GM21717 (cell line): ENCODE measurements at regions not wholly inside any gene's neighbourhood (a gene's known extent, or its start where the extent isn't known, plus 50 kb on each side); places are given as distances from the start of the nearest gene placed in this dataset.
"Not testable (repeated sequence)": the region's sequence is repeated elsewhere in the genome, so short reads cannot be mapped to it uniquely, and the experiment has no call there.

Experiments
- ATAC-seq: cut with Tn5 transposase; IDR thresholded peaks from one replicate; pipeline ENCODE4 v1.9.1; 2021; ENCODE audit warnings: mild to moderate bottlenecking, moderate library complexity; ENCODE audit not compliant: unreplicated experiment

- no peak for ATAC-seq
Observed at GRCh38 chr1:185477638-185478580, 160.9 kb upstream of the IVNS1ABP start.

- no peak for ATAC-seq
Observed at GRCh38 chr1:185474440-185475149, 157.6 kb upstream of the IVNS1ABP start.

GRCh38 chr1:185473186-185473585, 156.1 kb upstream of the IVNS1ABP start:
- ATAC-seq, result no peak

- ATAC-seq, result no peak
Observed at GRCh38 chr1:185468626-185469025, 151.6 kb upstream of the IVNS1ABP start.

- no peak for ATAC-seq
Observed at GRCh38 chr1:185467122-185467521, 150.1 kb upstream of the IVNS1ABP start.

GRCh38 chr1:185464777-185465176, 147.7 kb upstream of the IVNS1ABP start:
- no peak for ATAC-seq

DNA sequence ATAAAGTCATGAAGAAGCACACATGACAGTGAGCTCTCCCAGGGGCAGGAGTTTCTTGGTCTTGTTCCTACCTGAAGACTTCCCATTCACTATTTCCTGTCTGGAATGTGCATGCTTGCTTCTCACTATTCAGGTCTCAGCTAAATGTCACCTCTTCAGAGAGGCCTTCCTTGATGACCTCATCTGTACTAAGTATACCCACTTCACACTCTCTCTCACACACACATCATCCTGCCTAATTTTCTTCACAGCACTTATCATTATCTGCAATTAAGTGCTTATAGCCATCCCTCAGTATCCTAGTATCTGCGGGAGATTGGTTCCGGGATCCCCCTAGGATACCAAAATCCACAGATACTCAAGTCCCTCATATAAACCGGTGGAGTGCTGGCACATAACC, 146.4 kb upstream of the IVNS1ABP start:
- no peak for ATAC-seq

DNA sequence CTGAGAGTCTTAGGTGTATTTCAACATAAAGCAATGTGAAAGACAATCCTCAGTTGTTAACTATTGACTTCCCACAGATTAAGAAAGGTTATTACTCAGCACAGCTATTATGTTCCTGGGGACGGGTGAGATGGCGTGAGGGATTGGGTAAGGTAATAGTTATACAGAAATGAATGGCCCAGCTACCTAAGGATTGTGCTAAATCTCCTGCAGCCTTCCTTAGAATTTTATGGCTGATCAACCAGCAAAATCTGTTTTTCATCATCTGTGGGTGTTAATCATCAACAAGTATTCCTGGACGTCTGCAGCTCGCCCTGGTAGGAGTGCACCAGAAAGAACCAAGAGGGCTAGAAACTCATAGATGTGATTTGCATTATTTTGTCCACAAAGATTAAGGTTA, 146.0 kb upstream of the IVNS1ABP start:
- ATAC-seq, result no peak

GRCh38 chr1:185460723-185461122, 143.7 kb upstream of the IVNS1ABP start:
- not testable (repeated sequence) for ATAC-seq

DNA sequence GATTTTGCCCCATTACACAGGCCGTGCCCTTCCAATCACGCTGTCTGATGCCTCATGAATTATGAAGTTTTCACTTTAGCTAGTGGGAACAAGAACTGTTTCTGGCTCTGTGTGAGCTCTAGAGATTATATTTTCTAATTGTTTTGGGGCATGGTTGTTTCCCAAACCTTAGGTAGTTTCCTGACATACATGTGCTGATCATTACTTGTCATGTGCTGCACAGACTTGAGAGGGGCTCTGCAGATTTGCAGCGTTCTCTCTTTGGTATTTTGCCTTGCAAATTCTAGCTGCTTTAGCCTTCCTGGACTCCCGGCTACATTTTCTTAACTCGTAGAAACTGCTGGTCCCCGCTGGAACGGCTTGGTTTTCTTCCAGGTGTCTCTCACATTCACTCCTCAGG, 142.1 kb upstream of the IVNS1ABP start:
- no peak for ATAC-seq

DNA sequence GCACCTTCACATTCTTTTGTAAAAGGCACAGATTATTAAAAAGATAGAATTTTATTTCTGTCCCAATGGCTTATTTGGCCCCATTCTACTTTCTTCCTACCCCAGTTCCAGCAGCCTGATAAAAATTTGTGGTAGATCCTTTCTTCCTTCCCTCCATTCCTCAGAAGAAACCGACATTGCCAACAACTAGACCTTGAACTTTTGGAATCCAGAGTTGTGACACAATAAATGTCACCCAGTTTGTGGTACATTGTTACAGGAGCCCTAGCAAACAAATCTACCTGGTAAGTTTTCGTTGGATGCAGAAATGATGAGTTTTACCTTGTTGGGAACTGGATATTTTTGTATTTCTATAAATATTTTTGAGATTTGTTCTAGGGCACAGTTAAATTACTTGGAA, 141.6 kb upstream of the IVNS1ABP start:
- no peak for ATAC-seq

- ATAC-seq, result no peak
Observed at GRCh38 chr1:185453496-185454192, 136.6 kb upstream of the IVNS1ABP start.

GRCh38 chr1:185450917-185451316, 133.9 kb upstream of the IVNS1ABP start:
- no peak for ATAC-seq

GRCh38 chr1:185450060-185450788, 133.2 kb upstream of the IVNS1ABP start:
- no peak for ATAC-seq

DNA sequence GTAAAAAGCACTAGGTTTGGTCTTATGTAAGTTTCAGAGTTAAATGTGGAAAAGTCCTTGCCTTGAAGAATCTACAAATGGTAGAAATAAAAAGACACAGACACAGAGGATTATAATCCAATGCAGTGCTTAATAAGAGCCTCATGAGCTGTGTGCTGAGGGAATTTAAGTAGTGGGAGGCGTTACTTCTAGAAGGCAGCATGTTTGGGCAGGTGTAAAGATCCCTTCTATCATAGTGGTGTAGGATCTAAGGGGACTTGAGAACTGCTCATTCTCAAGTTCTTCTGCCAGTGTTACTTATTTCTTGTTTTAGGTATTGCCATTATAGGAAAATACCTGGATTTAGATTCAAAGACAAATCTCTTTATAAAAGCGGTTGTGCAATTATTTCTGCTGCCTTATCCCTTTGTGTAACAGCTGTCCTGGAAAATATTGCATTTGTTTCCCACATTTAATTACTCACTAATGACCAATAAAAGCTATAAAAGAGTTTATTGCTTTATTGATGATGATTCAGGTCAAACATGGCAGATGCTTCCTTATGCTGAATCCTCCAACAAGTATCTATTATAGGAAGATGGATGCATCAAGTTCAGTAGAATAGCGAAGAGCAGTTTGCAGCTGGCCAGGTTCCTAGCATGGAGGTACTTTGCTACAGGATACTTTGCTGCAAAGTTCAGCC, 132.5 kb upstream of the IVNS1ABP start:
- no peak for ATAC-seq

- ATAC-seq, result no peak
Observed at GRCh38 chr1:185448591-185449186, 131.6 kb upstream of the IVNS1ABP start.

DNA sequence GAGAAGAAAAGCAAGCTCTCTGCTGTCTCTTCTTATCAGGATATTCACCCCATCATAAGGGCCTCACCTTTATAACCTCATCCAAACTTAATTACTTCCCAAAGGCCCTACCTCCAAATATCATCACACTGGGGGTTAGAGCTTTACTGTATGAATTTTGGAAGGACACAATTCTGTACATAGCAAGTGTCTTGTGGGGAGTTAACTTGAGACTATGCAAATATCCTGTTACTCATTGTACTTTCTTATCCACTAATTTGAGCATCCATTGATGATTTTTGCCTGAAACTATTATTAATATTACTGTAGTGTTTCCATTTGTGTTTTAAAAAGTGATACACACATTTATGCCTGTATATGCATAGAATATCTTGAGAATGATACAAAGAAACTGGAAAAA, 129.1 kb upstream of the IVNS1ABP start:
- no peak for ATAC-seq

GRCh38 chr1:185445594-185445993, 128.6 kb upstream of the IVNS1ABP start:
- ATAC-seq, result no peak

DNA sequence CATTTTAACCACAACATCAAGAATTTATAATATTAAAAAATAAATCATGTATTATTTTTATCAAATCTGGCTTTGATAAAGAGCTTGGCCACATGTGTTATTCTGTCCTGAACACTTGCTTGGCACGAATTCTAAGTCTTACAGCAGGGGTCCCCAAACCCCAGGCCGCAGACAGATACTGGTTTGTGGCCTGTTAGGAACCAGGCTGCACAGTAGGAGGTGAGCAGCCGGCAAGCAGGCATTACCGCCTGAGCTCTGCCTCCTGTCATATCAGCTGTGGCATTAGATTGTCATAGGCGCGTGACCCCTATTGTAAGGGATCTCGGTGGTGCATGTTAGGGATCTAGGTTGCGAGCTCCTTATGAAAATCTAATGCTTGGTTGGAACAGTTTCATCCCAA, 127.6 kb upstream of the IVNS1ABP start:
- ATAC-seq, result no peak

DNA sequence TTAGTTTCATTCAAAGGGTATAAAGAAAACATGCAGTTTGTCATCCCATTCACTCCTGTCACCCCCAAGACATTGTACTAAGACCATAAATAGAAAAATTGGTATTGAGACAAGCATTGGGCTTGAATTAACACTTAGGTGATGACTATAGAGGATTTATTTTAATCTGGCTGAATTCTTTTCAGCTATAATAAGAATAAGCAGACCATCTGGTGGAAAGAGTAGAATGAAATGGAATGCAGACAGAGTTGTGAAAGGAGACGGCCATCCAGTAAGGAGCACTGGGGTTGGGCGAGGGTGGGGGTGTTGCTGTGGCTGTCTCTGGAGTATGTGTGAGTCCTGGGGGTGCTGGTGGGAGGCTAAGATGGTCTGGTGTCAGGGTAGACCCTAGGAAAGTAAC, 125.0 kb upstream of the IVNS1ABP start:
- ATAC-seq, result no peak
